HepG2 (cell line): ENCODE measurements at regions not wholly inside any gene's neighbourhood (a gene's known extent, or its start where the extent isn't known, plus 50 kb on each side); places are given as distances from the start of the nearest gene placed in this dataset.

Experiments
- BCL6 ChIP-seq: IDR thresholded peaks from 2 replicates; pipeline ENCODE4 v1.6.1; 2016; ENCODE audit warnings: missing genetic modification reagents, missing compliant biosample characterization
- CEBPB ChIP-seq: IDR thresholded peaks from 2 replicates; pipeline ENCODE4 v1.6.1; 2011; ENCODE audit warnings: low read depth, low read length, improper control_type of control experiment, borderline replicate concordance
- ELF3 ChIP-seq: IDR thresholded peaks from 2 replicates; pipeline ENCODE4 v1.6.1; 2016; ENCODE audit warnings: missing genetic modification reagents, missing compliant biosample characterization
- FOSL1 ChIP-seq: sonication (generic); formaldehyde crosslinking; IDR thresholded peaks from 2 replicates; pipeline ENCODE4 v1.9.0; 2021; ENCODE audit warnings: missing genetic modification reagents, borderline replicate concordance
- FOXJ3 ChIP-seq: sonication (generic); formaldehyde crosslinking; IDR thresholded peaks from 2 replicates; pipeline ENCODE4 v1.4.0; 2020; ENCODE audit warnings: missing genetic modification reagents, mild to moderate bottlenecking, borderline replicate concordance
- FOXO1 ChIP-seq: sonication (generic); formaldehyde crosslinking; IDR thresholded peaks from 2 replicates; pipeline ENCODE4 v1.4.0; 2020; ENCODE audit warnings: missing genetic modification reagents
- HMGXB3 ChIP-seq: sonication (generic); formaldehyde crosslinking; IDR thresholded peaks from 2 replicates; pipeline ENCODE4 v1.4.0; 2020; ENCODE audit warnings: missing genetic modification reagents, borderline replicate concordance
- MED1 ChIP-seq: sonication (generic); formaldehyde crosslinking; IDR thresholded peaks from 2 replicates; pipeline ENCODE4 v1.4.0; 2020; ENCODE audit warnings: missing genetic modification reagents
- POGK ChIP-seq: sonication (generic); formaldehyde crosslinking; conservative IDR thresholded peaks from 2 replicates; pipeline ENCODE4 v1.8.0; 2022; ENCODE audit warnings: mild to moderate bottlenecking, moderate library complexity, missing genetic modification reagents
- RAD21 ChIP-seq: fragments of 450-650 bp; formaldehyde crosslinking; IDR thresholded peaks from 2 replicates; pipeline ENCODE4 v1.5.0; 2020; ENCODE audit warnings: mild to moderate bottlenecking
- REST ChIP-seq, 2 experiments: IDR thresholded peaks; 2 replicates each; pipeline ENCODE4 v1.6.1; 2011 to 2012; ENCODE audit warnings: low read length in 2 of 2, borderline replicate concordance in 1 of 2, low read depth in 1 of 2, mild to moderate bottlenecking in 1 of 2, moderate library complexity in 1 of 2
- RNF219 ChIP-seq: sonication (generic); formaldehyde crosslinking; IDR thresholded peaks from 2 replicates; pipeline ENCODE4 v1.5.0; 2020; ENCODE audit warnings: mild to moderate bottlenecking, missing genetic modification reagents
- SOX13 ChIP-seq, 3 experiments: fragments of 450-650 bp in 1 of 3; sonication (generic) in 1 of 3; formaldehyde crosslinking in 1 of 3; IDR thresholded peaks in 2 of 3; conservative IDR thresholded peaks in 1 of 3; 2 replicates each; pipeline versions ENCODE4 v1.5.0 to v1.6.1; 2016 to 2020; ENCODE audit warnings: antibody characterized with exemption in 1 of 3, mild to moderate bottlenecking in 1 of 3, missing compliant biosample characterization in 1 of 3, missing genetic modification reagents in 1 of 3, moderate library complexity in 1 of 3
- TBX3 ChIP-seq: fragments of 450-650 bp; IDR thresholded peaks from 2 replicates; pipeline ENCODE4 v1.6.1; 2017; ENCODE audit warnings: antibody characterized with exemption, mild to moderate bottlenecking, inconsistent platforms, borderline replicate concordance
- TRIM24 ChIP-seq: sonication (generic); formaldehyde crosslinking; IDR thresholded peaks from 2 replicates; pipeline ENCODE4 v1.8.0; 2022; ENCODE audit warnings: mild to moderate bottlenecking, missing genetic modification reagents

GRCh38 chr3:67296039-67296892, 298.2 kb downstream of the KBTBD8 start (continued):
- TF ChIP-seq HMGXB3 (CRISPR knock-in tag) = peak; percentile 72; the same call in 1 of the 2 replicates
- peak; percentile 86 for TF ChIP-seq MED1 (CRISPR knock-in tag)
- peak; percentile 77 for TF ChIP-seq ELF3
- peak; percentile 87 for TF ChIP-seq FOXO1 (CRISPR knock-in tag)
- TF ChIP-seq RAD21 = no peak
- TF ChIP-seq REST (IDR thresholded peaks at IDR 0.05; ENCODE audit: borderline replicate concordance in 1 of 2, low read depth in 1 of 2, low read length in 2 of 2) = 0 out of 4 replicates have a peak, but pooled peaks of 1 of the 2 experiments have one; percentile 44
- TF ChIP-seq TBX3 = peak; percentile 41; the same call in 1 of the 2 replicates
- TF ChIP-seq BCL6 = peak; percentile 94
- TF ChIP-seq POGK (CRISPR knock-in tag) = peak; percentile 69; the same call in 1 of the 2 replicates
- TF ChIP-seq FOXJ3 = peak; percentile 87; the same call in 1 of the 2 replicates
- peak; percentile 60; the same call in 1 of the 2 replicates for TF ChIP-seq FOSL1 (CRISPR knock-in tag)
- TF ChIP-seq RNF219 (CRISPR knock-in tag) = no peak
- TF ChIP-seq TRIM24 = 0 out of 2 replicates have a peak, but pooled peaks have one; percentile 58
- peak; percentile 70 for TF ChIP-seq SOX13 (IDR thresholded peaks at IDR 0.05)
- TF ChIP-seq SOX13 (CRISPR knock-in tag; conservative IDR thresholded peaks at IDR 0.05 in 1 of 2, IDR thresholded peaks at IDR 0.05 in 1 of 2) = peak in 1 of 2 experiments; percentile 97; a peak in 2 of 4 replicates
- TF ChIP-seq CEBPB = peak; percentile 97
